ENCODE measurements at regions not wholly inside any gene's neighbourhood (a gene's known extent, or its start where the extent isn't known, plus 50 kb on each side); places are given as distances from the start of the nearest gene placed in this dataset.

DNA sequence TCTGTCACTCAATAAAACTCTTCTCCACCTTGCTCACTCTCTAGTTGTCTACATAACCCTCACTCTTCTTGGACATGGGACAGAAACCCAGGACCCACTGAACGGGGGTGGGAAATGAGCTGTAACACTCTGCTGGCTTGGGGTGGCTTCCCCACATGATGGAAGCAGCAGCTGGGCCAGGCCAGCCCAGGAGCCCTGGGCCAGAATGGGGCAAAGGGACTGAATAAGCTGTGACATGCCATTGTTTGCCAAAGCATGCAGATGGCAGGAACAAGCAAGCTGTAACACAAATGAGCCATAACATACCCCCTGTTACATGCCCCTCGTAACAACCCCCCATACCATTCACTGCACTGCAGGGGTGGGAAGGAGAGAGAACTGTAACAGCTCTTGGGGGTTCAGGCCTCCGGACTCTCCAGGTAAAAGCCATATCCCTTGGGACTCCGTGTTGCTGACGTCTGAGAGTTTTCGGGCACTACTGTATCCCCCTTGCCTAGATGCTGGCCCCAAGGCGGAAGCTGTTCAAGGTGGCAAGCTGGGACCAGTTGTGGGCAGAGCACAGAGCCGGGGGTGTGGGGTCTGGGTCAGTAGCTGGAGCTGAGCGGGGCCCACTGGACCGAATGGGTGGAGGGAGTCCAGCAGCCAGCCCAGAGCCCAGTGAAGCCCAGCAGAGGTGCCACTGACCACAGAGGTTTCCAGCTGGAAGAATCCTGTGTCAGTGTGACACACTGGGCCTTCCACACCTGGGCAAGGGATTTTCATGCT, 56.1 kb upstream of the DMRTB1 start:
- CTCF ChIA-PET, result interaction anchor here (2.2 to 3.8 kb wide), 2 partner anchors 10 to 125 kb away, joined by 15 to 18 read pairs; no protein-coding TSS in a partner anchor
- H3K9me3 ChIP-seq (ENCODE audit: control insufficient read depth, insufficient read depth, low read depth, low read length), result no peaks in the 10 kb centered on the region
- TF ChIP-seq, protein P1, sequence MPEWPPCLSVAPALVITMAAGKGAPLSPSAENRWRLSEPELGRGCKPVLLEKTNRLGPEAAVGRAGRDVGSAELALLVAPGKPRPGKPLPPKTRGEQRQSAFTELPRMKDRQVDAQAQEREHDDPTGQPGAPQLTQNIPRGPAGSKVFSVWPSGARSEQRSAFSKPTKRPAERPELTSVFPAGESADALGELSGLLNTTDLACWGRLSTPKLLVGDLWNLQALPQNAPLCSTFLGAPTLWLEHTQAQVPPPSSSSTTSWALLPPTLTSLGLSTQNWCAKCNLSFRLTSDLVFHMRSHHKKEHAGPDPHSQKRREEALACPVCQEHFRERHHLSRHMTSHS (tag by site-specific recombination; IDR thresholded peaks at IDR 0.05), result no peak
- TF ChIP-seq GLI4 (tag by site-specific recombination; IDR thresholded peaks at IDR 0.05) (no peak), ZNF621 (tag by site-specific recombination; IDR thresholded peaks at IDR 0.05) (no peak), ZNF112 (tag by site-specific recombination; IDR thresholded peaks at IDR 0.05) (no peak), TCF7L2 (IDR thresholded peaks at IDR 0.05; ENCODE audit: borderline replicate concordance, low read depth, low read length) (no peak), OSR2 (tag by site-specific recombination; IDR thresholded peaks at IDR 0.05) (no peak), ZNF248 (tag by site-specific recombination; IDR thresholded peaks at IDR 0.05) (no peak), ZNF184 (tag by site-specific recombination; IDR thresholded peaks at IDR 0.05) (no peak), ZNF19 (tag by site-specific recombination; IDR thresholded peaks at IDR 0.05; ENCODE audit: low read depth) (no peak)
- TF ChIP-seq, protein P2, sequence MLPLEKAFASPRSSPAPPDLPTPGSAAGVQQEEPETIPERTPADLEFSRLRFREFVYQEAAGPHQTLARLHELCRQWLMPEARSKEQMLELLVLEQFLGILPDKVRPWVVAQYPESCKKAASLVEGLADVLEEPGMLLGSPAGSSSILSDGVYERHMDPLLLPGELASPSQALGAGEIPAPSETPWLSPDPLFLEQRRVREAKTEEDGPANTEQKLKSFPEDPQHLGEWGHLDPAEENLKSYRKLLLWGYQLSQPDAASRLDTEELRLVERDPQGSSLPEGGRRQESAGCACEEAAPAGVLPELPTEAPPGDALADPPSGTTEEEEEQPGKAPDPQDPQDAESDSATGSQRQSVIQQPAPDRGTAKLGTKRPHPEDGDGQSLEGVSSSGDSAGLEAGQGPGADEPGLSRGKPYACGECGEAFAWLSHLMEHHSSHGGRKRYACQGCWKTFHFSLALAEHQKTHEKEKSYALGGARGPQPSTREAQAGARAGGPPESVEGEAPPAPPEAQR (tag by site-specific recombination; IDR thresholded peaks at IDR 0.05), result no peak
- TF ChIP-seq, protein P3, sequence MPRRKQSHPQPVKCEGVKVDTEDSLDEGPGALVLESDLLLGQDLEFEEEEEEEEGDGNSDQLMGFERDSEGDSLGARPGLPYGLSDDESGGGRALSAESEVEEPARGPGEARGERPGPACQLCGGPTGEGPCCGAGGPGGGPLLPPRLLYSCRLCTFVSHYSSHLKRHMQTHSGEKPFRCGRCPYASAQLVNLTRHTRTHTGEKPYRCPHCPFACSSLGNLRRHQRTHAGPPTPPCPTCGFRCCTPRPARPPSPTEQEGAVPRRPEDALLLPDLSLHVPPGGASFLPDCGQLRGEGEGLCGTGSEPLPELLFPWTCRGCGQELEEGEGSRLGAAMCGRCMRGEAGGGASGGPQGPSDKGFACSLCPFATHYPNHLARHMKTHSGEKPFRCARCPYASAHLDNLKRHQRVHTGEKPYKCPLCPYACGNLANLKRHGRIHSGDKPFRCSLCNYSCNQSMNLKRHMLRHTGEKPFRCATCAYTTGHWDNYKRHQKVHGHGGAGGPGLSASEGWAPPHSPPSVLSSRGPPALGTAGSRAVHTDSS (tag by site-specific recombination; IDR thresholded peaks at IDR 0.05), result no peak
- TF ChIP-seq, protein P4, sequence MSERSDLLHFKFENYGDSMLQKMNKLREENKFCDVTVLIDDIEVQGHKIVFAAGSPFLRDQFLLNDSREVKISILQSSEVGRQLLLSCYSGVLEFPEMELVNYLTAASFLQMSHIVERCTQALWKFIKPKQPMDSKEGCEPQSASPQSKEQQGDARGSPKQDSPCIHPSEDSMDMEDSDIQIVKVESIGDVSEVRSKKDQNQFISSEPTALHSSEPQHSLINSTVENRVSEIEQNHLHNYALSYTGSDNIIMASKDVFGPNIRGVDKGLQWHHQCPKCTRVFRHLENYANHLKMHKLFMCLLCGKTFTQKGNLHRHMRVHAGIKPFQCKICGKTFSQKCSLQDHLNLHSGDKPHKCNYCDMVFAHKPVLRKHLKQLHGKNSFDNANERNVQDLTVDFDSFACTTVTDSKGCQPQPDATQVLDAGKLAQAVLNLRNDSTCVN (tag by site-specific recombination; optimal IDR thresholded peaks at IDR 0.05), result no peak
- POLR2A ChIA-PET, result no interaction called here
- H3K4me1 ChIP-seq (ENCODE audit: control insufficient read depth, insufficient read depth, low read length), result no peaks in the 10 kb centered on the region
- H3K4me3 ChIP-seq (ENCODE audit: low read depth, low read length), result no peak overlapping the region
- no peaks in the 10 kb centered on the region for H3K36me3 ChIP-seq (ENCODE audit: control insufficient read depth in 2 of 2, insufficient read depth in 1 of 2, low read length in 2 of 2)
- H3K27ac ChIP-seq (ENCODE audit: extremely low read depth, low read depth, low read length), result no peak overlapping the region

DNA sequence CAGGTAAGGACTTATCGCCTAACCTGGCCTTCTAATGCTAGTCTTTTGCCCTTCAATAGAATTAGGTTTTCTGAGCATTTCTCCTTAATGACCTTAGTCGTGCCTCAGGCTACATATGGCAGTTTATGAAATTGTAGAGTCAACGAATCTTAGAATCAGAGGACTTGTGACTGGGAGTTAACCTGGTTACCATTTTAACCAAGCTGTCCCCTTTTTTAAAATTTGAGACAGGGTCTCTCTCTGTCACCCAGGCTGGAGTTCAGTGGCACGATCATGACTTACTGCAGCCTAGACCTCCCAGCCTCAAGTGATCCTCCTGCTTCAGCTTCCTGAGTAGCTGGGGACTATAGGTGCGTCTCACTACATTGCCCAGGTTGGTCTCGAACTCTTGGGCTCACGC, 53.5 kb upstream of the DMRTB1 start:
- H3K9me3 ChIP-seq (ENCODE audit: control insufficient read depth, insufficient read depth, low read depth, low read length), result no peaks in the 10 kb centered on the region
- ChIA-PET POLR2A (no interaction called here), CTCF (interaction anchor here (0.5 to 3.8 kb wide), 5 partner anchors 13 to 404 kb away, joined by 3 to 15 read pairs (median 3); no protein-coding TSS in a partner anchor)
- H3K4me1 ChIP-seq (ENCODE audit: control insufficient read depth, insufficient read depth, low read length), result no peaks in the 10 kb centered on the region
- no peak overlapping the region for H3K4me3 ChIP-seq (ENCODE audit: low read depth, low read length)
- no peak overlapping the region for H3K27ac ChIP-seq (ENCODE audit: extremely low read depth, low read depth, low read length)
- H3K36me3 ChIP-seq (ENCODE audit: control insufficient read depth in 2 of 2, insufficient read depth in 1 of 2, low read length in 2 of 2), result no peaks in the 10 kb centered on the region
- TF ChIP-seq ZBTB11 (tag by site-specific recombination; conservative IDR thresholded peaks at IDR 0.05; ENCODE audit: low read depth), result no peak
- no peak for TF ChIP-seq ZNF623 (tag by site-specific recombination; IDR thresholded peaks at IDR 0.05)
- TF ChIP-seq ZNF274 (IDR thresholded peaks at IDR 0.05; ENCODE audit: low read length), result no peak
- TF ChIP-seq ZNF274 (tag by site-specific recombination; IDR thresholded peaks at IDR 0.05; ENCODE audit: borderline replicate concordance), result no peak
- TF ChIP-seq, protein P5, sequence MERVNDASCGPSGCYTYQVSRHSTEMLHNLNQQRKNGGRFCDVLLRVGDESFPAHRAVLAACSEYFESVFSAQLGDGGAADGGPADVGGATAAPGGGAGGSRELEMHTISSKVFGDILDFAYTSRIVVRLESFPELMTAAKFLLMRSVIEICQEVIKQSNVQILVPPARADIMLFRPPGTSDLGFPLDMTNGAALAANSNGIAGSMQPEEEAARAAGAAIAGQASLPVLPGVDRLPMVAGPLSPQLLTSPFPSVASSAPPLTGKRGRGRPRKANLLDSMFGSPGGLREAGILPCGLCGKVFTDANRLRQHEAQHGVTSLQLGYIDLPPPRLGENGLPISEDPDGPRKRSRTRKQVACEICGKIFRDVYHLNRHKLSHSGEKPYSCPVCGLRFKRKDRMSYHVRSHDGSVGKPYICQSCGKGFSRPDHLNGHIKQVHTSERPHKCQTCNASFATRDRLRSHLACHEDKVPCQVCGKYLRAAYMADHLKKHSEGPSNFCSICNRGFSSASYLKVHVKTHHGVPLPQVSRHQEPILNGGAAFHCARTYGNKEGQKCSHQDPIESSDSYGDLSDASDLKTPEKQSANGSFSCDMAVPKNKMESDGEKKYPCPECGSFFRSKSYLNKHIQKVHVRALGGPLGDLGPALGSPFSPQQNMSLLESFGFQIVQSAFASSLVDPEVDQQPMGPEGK (tag by site-specific recombination; IDR thresholded peaks at IDR 0.05), result no peak
- no peak for TF ChIP-seq KLF7 (tag by site-specific recombination; IDR thresholded peaks at IDR 0.05; ENCODE audit: borderline replicate concordance)
- no peak for TF ChIP-seq ZNF423 (tag by site-specific recombination; IDR thresholded peaks at IDR 0.05)
- TF ChIP-seq, protein P6, sequence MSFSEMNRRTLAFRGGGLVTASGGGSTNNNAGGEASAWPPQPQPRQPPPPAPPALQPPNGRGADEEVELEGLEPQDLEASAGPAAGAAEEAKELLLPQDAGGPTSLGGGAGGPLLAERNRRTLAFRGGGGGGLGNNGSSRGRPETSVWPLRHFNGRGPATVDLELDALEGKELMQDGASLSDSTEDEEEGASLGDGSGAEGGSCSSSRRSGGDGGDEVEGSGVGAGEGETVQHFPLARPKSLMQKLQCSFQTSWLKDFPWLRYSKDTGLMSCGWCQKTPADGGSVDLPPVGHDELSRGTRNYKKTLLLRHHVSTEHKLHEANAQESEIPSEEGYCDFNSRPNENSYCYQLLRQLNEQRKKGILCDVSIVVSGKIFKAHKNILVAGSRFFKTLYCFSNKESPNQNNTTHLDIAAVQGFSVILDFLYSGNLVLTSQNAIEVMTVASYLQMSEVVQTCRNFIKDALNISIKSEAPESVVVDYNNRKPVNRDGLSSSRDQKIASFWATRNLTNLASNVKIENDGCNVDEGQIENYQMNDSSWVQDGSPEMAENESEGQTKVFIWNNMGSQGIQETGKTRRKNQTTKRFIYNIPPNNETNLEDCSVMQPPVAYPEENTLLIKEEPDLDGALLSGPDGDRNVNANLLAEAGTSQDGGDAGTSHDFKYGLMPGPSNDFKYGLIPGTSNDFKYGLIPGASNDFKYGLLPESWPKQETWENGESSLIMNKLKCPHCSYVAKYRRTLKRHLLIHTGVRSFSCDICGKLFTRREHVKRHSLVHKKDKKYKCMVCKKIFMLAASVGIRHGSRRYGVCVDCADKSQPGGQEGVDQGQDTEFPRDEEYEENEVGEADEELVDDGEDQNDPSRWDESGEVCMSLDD (tag by site-specific recombination; IDR thresholded peaks at IDR 0.05), result no peak
- no peak for TF ChIP-seq ZNF223 (tag by site-specific recombination; IDR thresholded peaks at IDR 0.05)
